Right cardiac atrium (tissue), 5 donors: ENCODE measurements at regions not wholly inside any gene's neighbourhood (a gene's known extent, or its start where the extent isn't known, plus 50 kb on each side); places are given as distances from the start of the nearest gene placed in this dataset.
A peak's percentile ranks its signal among the peaks of the same experiment; 100 is the strongest.

Experiments used
- ATAC-seq, 2 donors: fragments of 200-7000 bp; cut with Tn5 transposase; one replicate each; pipeline versions ENCODE4 v1.8.0 to v1.9.1; 2020; ENCODE audit warnings: moderate library complexity in 2 of 2, mild to moderate bottlenecking in 1 of 2
- DNase-seq, 3 donors: peaks; one replicate each; pipeline ENCODE4 v3.0.0-alpha.2; 2020
- H3K27ac ChIP-seq: one replicate; pipeline ENCODE4 v1.5.1; 2013; ENCODE audit warnings: mild to moderate bottlenecking, low read length, control low read depth, moderate library complexity
- H3K27me3 ChIP-seq: one replicate; pipeline ENCODE4 v1.6.1; 2013; ENCODE audit not compliant: control insufficient read depth, insufficient read depth
- H3K4me1 ChIP-seq: one replicate; pipeline ENCODE4 v1.6.1; 2013; ENCODE audit warnings: low read length; ENCODE audit not compliant: control insufficient read depth, insufficient read depth
- H3K4me3 ChIP-seq: one replicate; pipeline ENCODE4 v1.5.1; 2013; ENCODE audit warnings: low read length, control low read depth
- H3K9me3 ChIP-seq: one replicate; pipeline ENCODE4 v1.6.1; 2013; ENCODE audit warnings: low read length; ENCODE audit not compliant: control insufficient read depth
- WGBS: extraction: QIAGEN DNeasy Blood & Tissue Kit; methylation state at CpG from one replicate; pipeline ENCODE4 v1.1.7; 2013; 5-methylcytosine and 5-hydroxymethylcytosine counted together
- intact Hi-C, 4 donors: fragments of 100-400 bp; cut with DNase I; formaldehyde crosslinking; loops; one replicate each; pipeline versions ENCODE4 v1.11.0 to v1.14.0; 2022 to 2023
- donor health status: healthy with polysubstance abuse.
- donor health status: DM: no; HTN: yes; CAD: no.
- donor health status: DM: no; HTN: no; CAD: no.
- donor health status: DM: no; HTN: yes; CAD: no; lungs with severe emphysema.
- donor health status: DM: yes; HTN: yes; CAD: no.

DNA sequence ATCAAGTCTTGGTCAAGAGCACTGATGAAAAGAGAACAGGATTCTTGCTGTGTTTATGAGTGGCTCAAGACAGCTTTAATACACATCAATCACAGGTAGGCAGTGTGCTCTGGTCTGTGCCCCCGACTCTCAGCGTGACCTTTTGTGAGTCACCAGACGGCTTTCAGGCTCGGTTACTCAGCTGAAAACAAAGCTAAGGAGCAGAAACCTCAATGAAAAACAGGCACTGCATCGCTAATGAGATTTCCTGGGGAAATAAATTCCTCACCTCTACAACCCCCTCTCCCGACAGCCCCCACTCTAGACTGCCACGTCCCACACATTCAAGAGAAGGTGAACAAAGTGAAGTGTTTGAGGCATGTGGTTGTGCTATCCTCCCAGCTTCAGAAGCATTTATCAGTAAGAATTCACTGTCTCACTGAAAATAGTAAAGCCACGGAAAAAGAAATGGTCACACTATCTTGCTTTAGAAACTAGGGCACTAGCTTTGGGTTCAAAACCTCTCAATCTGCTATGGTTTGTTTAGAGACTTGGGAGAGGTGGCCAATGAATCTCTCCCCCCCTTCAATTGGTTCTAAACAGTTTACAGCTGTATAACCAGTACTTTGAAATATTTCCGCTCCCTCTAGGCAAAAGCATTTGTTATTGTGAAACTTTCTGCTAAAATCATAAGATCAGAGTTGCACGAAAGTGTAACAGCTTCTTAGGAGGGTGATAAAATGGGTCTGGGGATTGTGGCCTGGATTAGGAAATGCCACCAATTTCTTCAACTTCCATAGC is 199.5 kb upstream of the PMFBP1 start:
- no peaks in the 10 kb centered on the region for H3K27me3 ChIP-seq
- no peak for DNase-seq
- H3K4me1 ChIP-seq: no peaks in the 10 kb centered on the region
- intact Hi-C loops: no loop called here
- H3K27ac ChIP-seq: no peak overlapping the region
- no peak overlapping the region for H3K4me3 ChIP-seq
- H3K9me3 ChIP-seq: no peaks in the 10 kb centered on the region
- WGBS: 51% methylated on average over 10 of the region's 10 CpGs
- ATAC-seq: no peak

DNA sequence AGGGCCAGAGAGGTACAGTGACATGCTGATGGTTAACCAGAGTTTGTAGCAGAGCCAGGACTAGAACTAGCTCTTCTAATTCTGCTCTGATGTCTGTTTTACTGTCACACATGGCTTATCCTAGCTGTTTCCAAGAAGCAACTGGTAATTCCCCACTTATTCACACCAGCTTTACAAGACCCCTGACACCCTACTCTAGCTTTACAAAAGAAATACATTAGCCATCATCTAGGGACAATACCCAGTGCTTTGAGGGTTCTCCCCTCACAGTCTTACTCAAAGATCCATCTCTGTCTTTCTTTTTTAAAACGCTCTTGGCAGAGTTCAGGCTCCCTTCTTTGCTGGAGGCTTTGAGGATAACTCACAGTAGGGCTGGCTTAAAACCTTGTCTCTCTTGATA is 197.3 kb upstream of the PMFBP1 start:
- intact Hi-C loops: no loop called here
- Histone ChIP-seq H3K4me3 (no peak overlapping the region), H3K4me1 (no peaks in the 10 kb centered on the region), H3K27me3 (no peaks in the 10 kb centered on the region), H3K9me3 (no peaks in the 10 kb centered on the region), H3K27ac (no peak overlapping the region)
- ATAC-seq (no peak), DNase-seq (no peak)
- 72% methylated on average over 1 of the region's 1 CpG for whole genome bisulfite sequencing

DNA sequence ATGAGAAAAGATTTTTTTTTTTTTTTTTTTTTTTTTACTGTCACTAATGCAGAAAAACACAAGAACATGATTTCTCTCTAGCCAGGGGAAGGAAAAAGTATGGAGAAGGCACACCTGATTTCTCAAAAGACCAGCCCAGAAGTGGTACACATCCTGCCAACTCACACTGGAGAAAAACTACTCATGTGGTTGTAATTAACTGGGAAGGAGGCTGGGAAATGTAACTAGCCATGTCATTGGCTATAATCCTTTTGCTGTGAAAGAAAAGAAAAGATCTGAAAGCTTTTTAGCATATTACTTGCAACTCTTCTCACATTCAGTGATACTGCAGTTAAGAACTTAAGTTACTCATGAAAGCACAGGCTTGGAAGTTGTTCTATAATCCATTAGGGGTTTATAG is 195.9 kb upstream of the PMFBP1 start:
- H3K4me1 ChIP-seq: no peaks in the 10 kb centered on the region
- no peak for ATAC-seq

DNA sequence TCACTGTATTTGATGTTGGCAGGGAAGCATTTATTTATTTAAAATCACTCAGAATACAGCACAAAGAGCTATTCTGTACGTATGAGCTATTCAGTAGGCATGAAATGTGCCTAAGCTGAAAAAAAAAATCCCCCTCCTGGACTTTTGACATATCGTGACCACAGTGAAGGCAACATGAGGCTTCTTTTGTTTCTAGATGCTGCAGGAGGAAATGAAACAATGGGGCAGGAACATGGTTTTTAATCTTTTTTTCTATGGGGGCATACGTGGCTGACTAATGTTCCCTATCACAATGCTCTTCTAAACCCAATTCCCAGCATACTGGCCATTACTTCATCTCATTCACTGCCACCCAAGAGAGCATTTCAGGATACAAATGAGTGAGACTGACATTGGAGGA is 191.0 kb upstream of the PMFBP1 start:
- intact Hi-C loops: no loop called here
- Histone ChIP-seq H3K27ac (no peak overlapping the region), H3K4me3 (no peak overlapping the region), H3K9me3 (no peaks in the 10 kb centered on the region), H3K4me1 (no peaks in the 10 kb centered on the region), H3K27me3 (no peaks in the 10 kb centered on the region)
- 49% methylated on average over 3 of the region's 3 CpGs for WGBS
- no peak for DNase-seq
- ATAC-seq: no peak

More for the DNA sequence above, 195.9 kb upstream of the PMFBP1 start:
- no peaks in the 10 kb centered on the region for H3K9me3 ChIP-seq
- intact Hi-C loops: no loop called here
- no peak overlapping the region for H3K27ac ChIP-seq
- no peak for DNase-seq
- no peak overlapping the region for H3K4me3 ChIP-seq
- H3K27me3 ChIP-seq: no peaks in the 10 kb centered on the region

DNA sequence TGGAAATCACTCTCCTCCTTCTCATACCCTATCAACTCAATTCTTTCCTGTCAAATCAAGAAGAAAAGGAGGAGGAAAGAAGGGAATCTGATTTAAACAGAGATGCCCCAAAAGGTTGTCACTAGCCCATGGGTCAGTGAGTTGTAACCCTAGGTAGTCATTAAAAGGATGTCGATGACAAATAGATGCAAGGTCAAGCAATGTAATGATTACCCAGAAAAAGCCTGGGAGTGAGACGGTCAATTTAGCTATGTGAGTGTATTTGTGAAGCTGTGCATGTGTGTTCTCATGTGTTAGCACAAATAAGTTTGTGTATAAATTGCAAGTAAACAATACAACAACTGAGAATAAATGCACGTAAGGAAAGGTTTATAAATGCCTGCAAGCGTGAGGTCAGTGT is 190.5 kb upstream of the PMFBP1 start:
- no peak overlapping the region for H3K27ac ChIP-seq
- 91% methylated on average over 4 of the region's 4 CpGs for WGBS

GRCh38 chr16:72357910-72358309 is 186.0 kb upstream of the PMFBP1 start:
- H3K4me1 ChIP-seq: no peaks in the 10 kb centered on the region
- 59% methylated on average over 6 of the region's 6 CpGs for WGBS
- intact Hi-C loops: no loop called here

More for the DNA sequence above, 190.5 kb upstream of the PMFBP1 start:
- Histone ChIP-seq H3K9me3 (no peaks in the 10 kb centered on the region), H3K4me3 (no peak overlapping the region), H3K4me1 (no peaks in the 10 kb centered on the region), H3K27me3 (no peaks in the 10 kb centered on the region)
- intact Hi-C loops: no loop called here
- DNase-seq: no peak
- no peak for ATAC-seq

DNA sequence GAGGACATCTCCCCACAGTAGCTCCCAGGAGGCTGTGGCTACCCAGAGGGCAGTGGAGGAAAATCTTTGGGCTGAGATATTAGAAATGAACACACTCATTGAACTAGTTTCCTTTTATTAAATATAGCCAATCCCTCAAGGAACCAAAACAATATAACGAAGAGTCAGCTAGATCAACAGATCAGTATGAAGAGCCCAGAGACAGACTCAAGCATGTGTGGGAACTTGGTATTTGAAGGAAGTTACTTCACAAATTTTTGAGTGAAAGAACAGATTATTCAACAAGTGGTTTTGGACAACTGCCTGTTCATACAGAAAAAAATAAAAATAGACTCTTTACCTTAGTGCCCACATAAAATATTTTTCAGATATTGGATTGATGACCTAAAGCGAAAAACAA is 183.6 kb upstream of the PMFBP1 start:
- Histone ChIP-seq H3K4me3 (no peak overlapping the region), H3K27me3 (no peaks in the 10 kb centered on the region), H3K9me3 (no peaks in the 10 kb centered on the region), H3K4me1 (no peaks in the 10 kb centered on the region), H3K27ac (no peak overlapping the region)
- ATAC-seq (no peak), DNase-seq (no peak)
- WGBS: 83% methylated on average over 2 of the region's 2 CpGs
- intact Hi-C loops: no loop called here

More at GRCh38 chr16:72357910-72358309, 186.0 kb upstream of the PMFBP1 start:
- H3K27ac ChIP-seq: no peak overlapping the region
- ATAC-seq (no peak), DNase-seq (no peak)
- no peaks in the 10 kb centered on the region for H3K27me3 ChIP-seq
- H3K4me3 ChIP-seq: no peak overlapping the region
- H3K9me3 ChIP-seq: no peaks in the 10 kb centered on the region

GRCh38 chr16:72349719-72350118 is 177.8 kb upstream of the PMFBP1 start:
- H3K9me3 ChIP-seq: no peaks in the 10 kb centered on the region
- 94% methylated on average over 3 of the region's 3 CpGs for WGBS
- ATAC-seq (no peak), DNase-seq (no peak)
- no peaks in the 10 kb centered on the region for H3K4me1 ChIP-seq
- H3K27me3 ChIP-seq: no peaks in the 10 kb centered on the region
- no peak overlapping the region for H3K4me3 ChIP-seq
- H3K27ac ChIP-seq: no peak overlapping the region
- intact Hi-C loops: no loop called here

GRCh38 chr16:72332926-72333325 is 161.0 kb upstream of the PMFBP1 start:
- intact Hi-C loops: no loop called here
- 95% methylated on average over 2 of the region's 2 CpGs for WGBS
- no peaks in the 10 kb centered on the region for H3K27me3 ChIP-seq
- H3K4me3 ChIP-seq: no peak overlapping the region
- no peak for ATAC-seq
- no peak overlapping the region for H3K27ac ChIP-seq
- H3K4me1 ChIP-seq: no peaks in the 10 kb centered on the region
- DNase-seq: peak in 2 of 3 donors; percentile 26 to 30
- no peaks in the 10 kb centered on the region for H3K9me3 ChIP-seq

DNA sequence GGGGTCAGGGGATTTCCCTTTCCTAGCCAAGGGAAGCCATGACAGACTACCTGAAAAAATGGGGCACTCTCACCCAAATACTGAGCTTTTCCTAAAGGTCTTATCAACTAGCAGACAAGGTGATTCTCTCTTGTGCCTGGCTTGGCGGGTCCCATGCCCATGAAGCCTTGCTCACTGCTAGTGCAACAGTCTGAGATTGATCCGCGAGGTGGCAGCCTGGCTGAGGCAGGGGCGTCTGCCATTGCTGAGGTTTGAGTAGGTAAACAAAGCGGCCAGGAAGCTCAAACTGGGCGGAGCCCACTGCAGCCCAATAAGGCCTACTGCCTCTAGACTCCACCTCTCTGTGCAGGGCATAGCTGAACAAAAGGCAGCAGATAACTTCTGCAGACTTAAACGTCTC is 152.6 kb upstream of the PMFBP1 start:
- Histone ChIP-seq H3K4me3 (no peak overlapping the region), H3K27me3 (no peaks in the 10 kb centered on the region), H3K4me1 (no peaks in the 10 kb centered on the region), H3K27ac (no peak overlapping the region), H3K9me3 (peaks cover 2% of the 10 kb centered on the region)
- ATAC-seq (no peak), DNase-seq (peak in 1 of 3 donors; percentile 32)
- 95% methylated on average over 7 of the region's 7 CpGs for WGBS
- intact Hi-C loops: no loop called here

- Histone ChIP-seq H3K27ac (no peak overlapping the region), H3K4me3 (no peak overlapping the region), H3K9me3 (peaks cover 2% of the 10 kb centered on the region), H3K27me3 (no peaks in the 10 kb centered on the region), H3K4me1 (no peaks in the 10 kb centered on the region)
- WGBS: 23% methylated on average over 2 of the region's 2 CpGs
- no peak for DNase-seq
- peak in 1 of 2 donors; percentile 48 for ATAC-seq
- intact Hi-C loops: no loop called here
Measured at GRCh38 chr16:72317446-72317845, 145.5 kb upstream of the PMFBP1 start.

- H3K9me3 ChIP-seq: no peaks in the 10 kb centered on the region
- intact Hi-C loops: no loop called here
- no peaks in the 10 kb centered on the region for H3K4me1 ChIP-seq
- no peak overlapping the region for H3K27ac ChIP-seq
- 83% methylated on average over 2 of the region's 2 CpGs for WGBS
- ATAC-seq (no peak), DNase-seq (no peak)
- no peaks in the 10 kb centered on the region for H3K27me3 ChIP-seq
- H3K4me3 ChIP-seq: no peak overlapping the region
Measured at GRCh38 chr16:72313903-72314302, 141.9 kb upstream of the PMFBP1 start.
